Right atrium auricular region (tissue), 2 donors: ENCODE measurements at regions not wholly inside any gene's neighbourhood (a gene's known extent, or its start where the extent isn't known, plus 50 kb on each side); places are given as distances from the start of the nearest gene placed in this dataset.

ENCODE experiments used
- DNase-seq: peaks from one replicate; pipeline ENCODE4 v3.0.0-alpha.2; 2019; ENCODE audit warnings: low spot score
- H3K27ac ChIP-seq, 2 donors: fragments of 200-600 bp; sonication (generic); 1 replicate in 1 of 2; 2 replicates in 1 of 2; pipeline ENCODE4 v1.5.1; 2016 to 2019
- H3K27me3 ChIP-seq, 2 donors: fragments of 200-600 bp; sonication (generic); one replicate each; pipeline versions ENCODE4 v1.5.1 to v1.6.0; 2017 to 2019
- H3K36me3 ChIP-seq: fragments of 200-600 bp; sonication (generic); one replicate; pipeline ENCODE4 v1.5.1; 2016
- H3K4me1 ChIP-seq, 2 donors: fragments of 200-600 bp; sonication (generic); one replicate each; pipeline versions ENCODE4 v1.5.1 to v1.6.0; 2017 to 2019
- H3K4me3 ChIP-seq, 2 donors: fragments of 200-600 bp; sonication (generic); 1 replicate in 1 of 2; 2 replicates in 1 of 2; pipeline ENCODE4 v1.5.1; 2017 to 2019; ENCODE audit warnings: mild to moderate bottlenecking in 1 of 2, moderate library complexity in 1 of 2
- H3K9me3 ChIP-seq, 2 donors: fragments of 200-600 bp; sonication (generic); one replicate each; pipeline ENCODE4 v1.5.1; 2019
- TF ChIP-seq, protein P1 (sequence below), 2 donors: fragments of 200-600 bp; sonication (generic); IDR thresholded peaks; one replicate each; pipeline ENCODE4 v1.5.1; 2019; ENCODE audit warnings: antibody characterized with exemption in 2 of 2

DNA sequence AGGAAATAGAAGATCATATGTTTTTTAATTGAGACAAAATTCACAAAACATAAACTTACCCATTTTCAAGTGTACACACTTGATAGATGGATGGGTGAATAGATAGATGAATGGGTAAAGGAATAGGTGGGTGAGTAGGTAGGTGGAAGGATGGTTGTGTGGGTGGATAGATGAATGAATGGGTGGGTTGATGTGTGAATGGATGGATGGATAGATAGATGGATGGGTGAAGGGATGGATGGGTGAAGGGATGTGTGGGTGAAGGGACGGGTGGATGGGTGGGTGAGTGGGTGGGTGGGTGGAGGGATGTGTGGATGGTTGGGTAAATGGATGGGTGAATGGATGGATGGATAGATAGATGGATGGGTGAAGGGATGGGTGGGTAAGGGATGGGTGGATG lies 86.1 kb upstream of the KCND3 start:
- Histone ChIP-seq H3K4me1 (no peaks in the 10 kb centered on the region), H3K27me3 (no peaks in the 10 kb centered on the region), H3K4me3 (no peak overlapping the region), H3K27ac (no peak overlapping the region), H3K9me3 (no peaks in the 10 kb centered on the region), H3K36me3 (no peaks in the 10 kb centered on the region)
- TF ChIP-seq, protein P1, sequence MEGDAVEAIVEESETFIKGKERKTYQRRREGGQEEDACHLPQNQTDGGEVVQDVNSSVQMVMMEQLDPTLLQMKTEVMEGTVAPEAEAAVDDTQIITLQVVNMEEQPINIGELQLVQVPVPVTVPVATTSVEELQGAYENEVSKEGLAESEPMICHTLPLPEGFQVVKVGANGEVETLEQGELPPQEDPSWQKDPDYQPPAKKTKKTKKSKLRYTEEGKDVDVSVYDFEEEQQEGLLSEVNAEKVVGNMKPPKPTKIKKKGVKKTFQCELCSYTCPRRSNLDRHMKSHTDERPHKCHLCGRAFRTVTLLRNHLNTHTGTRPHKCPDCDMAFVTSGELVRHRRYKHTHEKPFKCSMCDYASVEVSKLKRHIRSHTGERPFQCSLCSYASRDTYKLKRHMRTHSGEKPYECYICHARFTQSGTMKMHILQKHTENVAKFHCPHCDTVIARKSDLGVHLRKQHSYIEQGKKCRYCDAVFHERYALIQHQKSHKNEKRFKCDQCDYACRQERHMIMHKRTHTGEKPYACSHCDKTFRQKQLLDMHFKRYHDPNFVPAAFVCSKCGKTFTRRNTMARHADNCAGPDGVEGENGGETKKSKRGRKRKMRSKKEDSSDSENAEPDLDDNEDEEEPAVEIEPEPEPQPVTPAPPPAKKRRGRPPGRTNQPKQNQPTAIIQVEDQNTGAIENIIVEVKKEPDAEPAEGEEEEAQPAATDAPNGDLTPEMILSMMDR (IDR thresholded peaks at IDR 0.05): no peak
- no peak for DNase-seq

DNA sequence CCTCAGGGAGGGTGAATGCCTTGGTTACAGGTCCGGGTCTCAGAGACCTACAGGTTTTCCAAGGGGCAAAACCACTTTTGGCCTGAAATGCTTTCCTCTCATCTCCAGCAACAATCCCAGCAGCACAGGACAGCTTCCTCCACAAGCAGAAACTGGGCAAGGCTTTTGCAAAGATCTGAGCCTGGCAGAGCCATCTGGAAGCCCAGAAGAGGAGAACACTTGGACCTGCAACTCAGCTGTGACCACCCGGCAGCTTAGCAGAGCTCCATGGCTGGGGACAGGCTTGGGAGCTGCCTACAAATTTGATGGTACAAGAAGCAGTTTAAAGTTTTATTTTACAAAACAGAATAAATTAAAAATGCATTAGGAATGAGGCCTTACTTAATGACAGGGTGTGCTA lies 90.0 kb upstream of the KCND3 start:
- no peak for DNase-seq
- TF ChIP-seq, protein P1 (IDR thresholded peaks at IDR 0.05): no peak
- Histone ChIP-seq H3K9me3 (no peaks in the 10 kb centered on the region), H3K27ac (no peak overlapping the region), H3K4me3 (no peak overlapping the region), H3K27me3 (no peaks in the 10 kb centered on the region), H3K4me1 (no peaks in the 10 kb centered on the region), H3K36me3 (no peaks in the 10 kb centered on the region)

DNA sequence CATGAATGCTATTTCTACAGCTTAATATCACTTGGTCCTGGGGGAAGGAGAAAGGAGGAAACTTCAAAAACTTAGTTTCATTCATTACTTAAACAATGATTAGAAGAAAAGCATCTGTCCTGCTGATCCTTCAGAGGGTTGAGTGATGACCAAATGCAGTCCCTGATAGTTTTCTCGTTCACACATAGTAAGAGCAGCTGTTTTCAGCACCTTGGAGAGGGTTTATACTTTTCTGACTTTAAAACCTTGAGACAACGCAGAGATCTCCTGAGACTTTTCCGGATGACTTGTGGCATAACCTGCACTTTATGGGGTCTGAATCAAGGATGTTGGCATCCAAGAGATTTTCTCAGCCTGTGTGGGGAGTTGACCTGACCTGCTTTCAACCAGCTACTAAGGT lies 94.0 kb upstream of the KCND3 start:
- DNase-seq: no peak
- no peak overlapping the region for H3K27ac ChIP-seq
- no peaks in the 10 kb centered on the region for H3K4me1 ChIP-seq
- no peaks in the 10 kb centered on the region for H3K36me3 ChIP-seq
- H3K4me3 ChIP-seq: no peak overlapping the region
- H3K27me3 ChIP-seq: no peaks in the 10 kb centered on the region
- no peaks in the 10 kb centered on the region for H3K9me3 ChIP-seq
- TF ChIP-seq, protein P1 (IDR thresholded peaks at IDR 0.05): no peak

DNA sequence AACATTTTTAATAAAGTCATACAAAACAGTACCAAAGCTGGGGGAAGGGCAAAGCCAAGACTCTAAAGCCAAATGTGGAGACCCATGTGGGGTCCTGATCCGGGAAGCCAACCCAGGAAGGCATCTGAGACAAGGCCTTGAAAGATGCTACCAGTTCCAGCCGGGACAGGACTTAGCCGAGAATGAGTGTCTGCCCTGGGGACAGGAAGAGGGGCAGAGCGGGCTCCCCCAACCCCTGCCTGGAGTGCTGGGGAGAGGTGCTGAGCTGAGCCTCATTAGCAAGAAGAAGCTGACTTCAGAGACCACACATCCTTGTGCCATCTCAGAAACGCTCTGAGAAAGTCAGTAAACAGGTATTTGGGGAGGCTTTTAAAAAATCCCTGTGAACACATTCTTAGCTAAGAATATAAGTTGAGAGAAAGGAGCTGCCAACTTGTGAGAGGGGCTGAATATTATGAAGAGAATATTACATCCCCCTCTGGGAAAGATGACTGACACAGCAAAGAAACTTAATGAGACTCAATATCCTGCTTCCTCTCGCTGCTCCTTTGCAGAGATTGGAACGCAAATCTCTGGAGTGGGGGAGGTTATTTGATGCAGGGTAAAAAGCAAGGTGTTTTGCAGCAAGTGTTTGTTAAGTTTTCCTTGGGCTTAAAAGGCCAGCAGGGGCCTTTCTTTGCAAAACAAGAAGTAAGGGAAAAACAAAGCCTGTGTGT lies 103.3 kb upstream of the KCND3 start:
- H3K9me3 ChIP-seq: no peaks in the 10 kb centered on the region
- TF ChIP-seq, protein P1 (IDR thresholded peaks at IDR 0.05): no peak
- no peaks in the 10 kb centered on the region for H3K4me1 ChIP-seq
- H3K36me3 ChIP-seq: no peaks in the 10 kb centered on the region
- H3K27ac ChIP-seq: no peak overlapping the region
- DNase-seq: no peak
- no peak overlapping the region for H3K4me3 ChIP-seq
- no peaks in the 10 kb centered on the region for H3K27me3 ChIP-seq

GRCh38 chr1:112093372-112093694 lies 103.9 kb upstream of the KCND3 start:
- Histone ChIP-seq H3K27ac (no peak overlapping the region), H3K9me3 (no peaks in the 10 kb centered on the region), H3K36me3 (no peaks in the 10 kb centered on the region), H3K4me1 (no peaks in the 10 kb centered on the region), H3K27me3 (no peaks in the 10 kb centered on the region), H3K4me3 (no peak overlapping the region)
- TF ChIP-seq, protein P1 (IDR thresholded peaks at IDR 0.05): no peak
- no peak for DNase-seq

- no peak overlapping the region for H3K27ac ChIP-seq
- no peaks in the 10 kb centered on the region for H3K36me3 ChIP-seq
- TF ChIP-seq, protein P1 (IDR thresholded peaks at IDR 0.05): no peak
- peaks cover 0 to 5% of the 10 kb centered on the region in 2 donors for H3K9me3 ChIP-seq
- no peaks in the 10 kb centered on the region for H3K4me1 ChIP-seq
- no peak for DNase-seq
- H3K27me3 ChIP-seq: no peaks in the 10 kb centered on the region
- H3K4me3 ChIP-seq: no peak overlapping the region
Measured at GRCh38 chr1:112099979-112100378, 110.5 kb upstream of the KCND3 start.
